HG02571 (cell line): ENCODE measurements at regions not wholly inside any gene's neighbourhood (a gene's known extent, or its start where the extent isn't known, plus 50 kb on each side); places are given as distances from the start of the nearest gene placed in this dataset.
"Not testable (repeated sequence)": the region's sequence is repeated elsewhere in the genome, so short reads cannot be mapped to it uniquely, and the experiment has no call there.

ENCODE experiments used
- ATAC-seq: cut with Tn5 transposase; IDR thresholded peaks from one replicate; pipeline ENCODE4 v1.9.1; 2021; ENCODE audit warnings: mild to moderate bottlenecking, moderate library complexity; ENCODE audit not compliant: unreplicated experiment

GRCh38 chr7:10401793-10402192 is 571.9 kb upstream of the PHF14 start:
- ATAC-seq = no peak

DNA sequence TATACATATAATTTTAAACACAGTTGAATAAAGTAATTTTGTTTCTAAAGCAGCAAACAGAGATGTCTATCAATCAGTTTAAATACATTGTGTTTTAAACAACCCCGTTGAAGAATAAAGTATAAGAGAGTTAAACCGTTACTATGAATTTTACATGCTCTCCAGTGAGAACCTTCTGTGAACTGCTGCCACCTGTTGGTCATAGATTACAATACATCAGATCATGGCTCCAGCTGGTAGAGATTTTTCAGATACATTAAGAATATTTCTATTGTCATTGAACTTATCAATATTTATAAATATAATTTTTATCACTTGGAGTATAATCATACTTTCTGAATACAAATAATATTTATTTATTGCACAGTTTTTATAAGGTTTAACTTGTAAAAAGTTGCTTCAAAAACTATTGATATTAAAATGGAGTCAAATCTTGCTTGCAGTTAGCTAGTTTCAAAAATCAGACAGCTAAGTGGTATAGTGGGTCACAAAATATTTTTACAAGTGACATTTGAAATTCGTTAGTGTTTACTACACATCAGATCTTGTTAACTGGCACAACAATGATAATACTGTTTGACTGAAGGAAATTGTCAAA is 561.2 kb upstream of the PHF14 start:
- peak; percentile 79 for ATAC-seq

GRCh38 chr7:10418985-10419384 is 554.7 kb upstream of the PHF14 start:
- ATAC-seq = no peak

DNA sequence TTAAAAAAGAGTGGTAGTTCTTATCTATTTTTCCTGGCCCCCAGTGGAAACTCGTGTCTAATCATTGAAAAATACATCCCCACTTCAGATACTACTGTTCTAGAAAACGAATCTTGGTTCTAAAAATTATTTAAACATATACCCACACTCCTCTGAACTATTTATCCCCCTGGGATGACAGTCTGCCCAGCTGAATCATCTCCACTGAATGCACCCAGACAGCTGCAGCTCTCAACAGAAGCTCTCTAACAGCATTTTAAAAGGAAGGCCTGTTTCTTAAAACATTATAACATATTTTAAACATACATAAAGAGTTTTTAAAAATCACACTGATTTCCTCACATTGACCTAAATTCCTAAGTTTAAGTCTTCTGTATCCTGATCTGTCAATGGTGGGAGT is 544.6 kb upstream of the PHF14 start:
- no peak for ATAC-seq

- ATAC-seq = no peak
Observed at GRCh38 chr7:10429511-10429910, 544.2 kb upstream of the PHF14 start.

GRCh38 chr7:10436302-10436701 is 537.4 kb upstream of the PHF14 start:
- no peak for ATAC-seq

DNA sequence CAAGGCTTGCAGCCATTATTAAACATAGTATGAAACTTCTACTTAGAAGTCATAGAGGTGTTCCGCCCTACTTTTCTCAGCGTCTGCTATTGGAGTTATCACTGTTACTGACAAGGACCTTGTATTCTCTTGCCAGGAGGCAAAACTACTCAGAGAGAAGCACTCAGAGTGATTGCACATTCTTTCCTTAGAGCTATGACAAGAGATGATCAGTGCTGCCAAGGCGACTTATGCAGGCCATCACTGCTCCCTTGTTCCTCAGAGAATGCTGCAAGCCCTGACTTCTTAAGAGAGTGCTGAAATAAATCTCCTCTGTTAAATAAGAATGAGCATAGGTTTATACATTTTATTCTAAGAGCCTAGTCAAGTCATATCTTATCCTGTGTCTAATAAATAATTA is 534.6 kb upstream of the PHF14 start:
- no peak for ATAC-seq

DNA sequence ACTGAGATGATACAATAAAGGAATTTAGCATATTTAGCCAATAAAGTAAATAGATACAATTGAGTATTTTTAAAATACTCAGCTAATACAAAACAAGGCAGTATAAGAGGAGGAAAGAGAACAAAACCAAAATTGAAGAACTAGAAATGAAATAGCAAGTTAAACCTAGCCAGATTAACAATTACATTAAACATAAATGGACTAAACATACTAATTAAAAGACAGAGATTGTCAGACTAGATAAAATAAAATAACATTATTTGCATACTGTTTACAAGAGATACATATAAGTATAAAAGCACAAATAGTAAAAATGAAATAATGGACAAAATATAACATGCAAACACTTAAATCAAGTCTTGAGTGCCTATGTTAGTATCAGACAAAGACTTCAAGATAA is 517.7 kb upstream of the PHF14 start:
- ATAC-seq = no peak

GRCh38 chr7:10460474-10460873 is 513.2 kb upstream of the PHF14 start:
- no peak for ATAC-seq

GRCh38 chr7:10463701-10464100 is 510.0 kb upstream of the PHF14 start:
- ATAC-seq = no peak

DNA sequence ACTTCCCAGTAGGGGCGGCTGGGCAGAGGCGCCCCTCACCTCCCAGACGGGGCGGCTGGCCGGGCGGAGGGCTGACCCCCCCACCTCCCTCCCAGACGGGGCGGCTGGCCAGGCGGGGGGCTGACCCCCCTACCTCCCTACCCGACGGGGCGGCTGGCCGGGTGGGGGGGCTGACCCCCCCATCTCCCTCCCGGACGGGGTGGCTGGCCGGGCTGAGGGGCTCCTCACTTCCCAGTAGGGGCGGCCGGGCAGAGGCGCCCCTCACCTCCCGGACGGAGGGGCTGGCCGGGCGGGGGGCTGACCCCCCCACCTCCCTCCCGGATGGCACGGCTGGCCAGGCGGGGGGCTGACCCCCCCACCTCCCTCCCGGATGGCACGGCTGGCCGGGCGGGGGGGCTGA is 508.1 kb upstream of the PHF14 start:
- ATAC-seq = not testable (repeated sequence)

- ATAC-seq = no peak
Observed at GRCh38 chr7:10468908-10469307, 504.8 kb upstream of the PHF14 start.

GRCh38 chr7:10469476-10469875 is 504.2 kb upstream of the PHF14 start:
- no peak for ATAC-seq

DNA sequence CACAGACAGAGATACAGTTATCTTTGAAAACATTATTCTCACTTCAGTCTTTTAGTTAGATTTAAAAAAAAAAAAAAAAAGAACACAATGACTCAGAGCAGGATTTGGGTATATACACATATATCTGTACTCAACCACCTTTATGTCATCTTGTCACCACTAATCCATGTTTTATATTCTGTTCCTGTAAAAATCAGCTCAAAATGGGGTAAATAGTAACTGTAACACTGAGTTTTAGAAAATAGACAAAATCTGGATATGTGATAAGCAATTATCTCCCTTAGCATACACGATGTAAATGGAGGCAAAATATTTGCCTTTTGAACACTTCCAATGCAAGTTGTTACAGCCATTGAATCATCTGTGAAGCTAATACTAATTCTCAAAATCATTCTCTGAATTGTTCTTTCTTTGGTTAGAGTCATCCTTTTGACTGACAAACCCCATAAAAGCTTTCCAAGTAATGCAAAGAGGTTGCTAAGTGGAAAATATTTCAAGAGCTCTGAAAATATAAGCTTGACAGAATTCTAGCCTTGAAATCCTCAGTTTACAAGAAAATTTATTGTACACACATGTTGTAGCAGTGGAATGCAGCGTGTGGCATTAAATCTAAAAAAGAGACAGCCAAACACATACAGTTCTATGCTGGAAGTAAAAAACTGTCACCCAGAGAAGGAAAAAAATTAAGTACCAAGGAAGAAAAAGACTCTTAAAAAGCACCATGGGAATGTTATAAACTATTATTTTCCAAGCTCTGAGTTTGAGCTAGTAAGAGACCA is 502.2 kb upstream of the PHF14 start:
- no peak for ATAC-seq

GRCh38 chr7:10472115-10472514 is 501.6 kb upstream of the PHF14 start:
- ATAC-seq = no peak

- ATAC-seq = no peak
Observed at GRCh38 chr7:10473569-10473968, 500.1 kb upstream of the PHF14 start.

DNA sequence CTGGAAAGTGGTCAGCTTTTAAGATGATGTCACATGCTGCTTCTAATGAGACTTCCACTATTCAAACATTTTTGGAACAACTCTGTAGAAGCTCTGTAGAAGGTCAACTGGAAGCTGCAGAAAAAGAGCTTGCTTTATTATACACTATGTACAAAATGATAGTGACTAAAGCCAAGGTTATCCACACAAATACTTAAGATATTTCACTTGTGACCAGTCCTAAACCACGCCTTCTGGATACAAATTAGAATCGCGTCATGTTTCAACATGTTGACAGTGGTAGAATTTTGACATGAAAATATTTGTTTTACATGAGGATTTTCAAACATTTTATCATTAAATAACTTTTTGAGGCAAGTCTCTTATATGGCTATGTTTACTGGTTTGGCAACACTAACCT is 499.6 kb upstream of the PHF14 start:
- no peak for ATAC-seq

DNA sequence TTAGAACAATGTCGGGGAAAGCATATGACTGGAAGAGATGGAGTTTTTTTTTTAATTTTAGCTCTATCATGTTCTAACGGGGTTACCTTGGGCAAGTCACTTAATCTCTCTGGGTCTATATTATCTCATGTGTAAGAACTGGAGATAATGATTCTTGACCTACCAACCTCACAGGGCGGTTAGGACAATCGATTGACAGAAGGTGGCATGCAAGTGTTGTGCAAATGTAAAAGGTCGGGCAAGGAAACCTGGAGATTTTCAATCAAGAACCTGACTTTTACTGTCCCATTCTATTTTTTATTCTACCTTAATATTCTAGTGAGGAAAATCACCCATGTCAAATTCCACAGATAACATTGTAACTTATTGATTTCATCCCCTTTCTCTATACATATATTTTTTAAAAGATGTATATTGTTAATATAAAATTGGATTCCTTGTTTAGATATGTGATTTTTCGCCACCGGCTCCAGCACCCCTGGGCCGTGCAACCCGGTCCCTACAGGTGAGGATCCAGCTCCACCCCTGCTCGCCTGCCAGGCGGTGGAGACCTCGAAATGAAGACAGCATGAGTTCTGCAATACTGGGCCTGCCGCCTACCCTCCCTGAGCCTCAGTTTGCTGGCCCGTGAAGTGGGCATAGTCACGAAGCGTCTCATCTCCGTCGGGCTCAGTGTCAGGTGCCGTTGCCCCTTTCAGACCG is 497.6 kb upstream of the PHF14 start:
- no peak for ATAC-seq

GRCh38 chr7:10476642-10477041 is 497.0 kb upstream of the PHF14 start:
- no peak for ATAC-seq

DNA sequence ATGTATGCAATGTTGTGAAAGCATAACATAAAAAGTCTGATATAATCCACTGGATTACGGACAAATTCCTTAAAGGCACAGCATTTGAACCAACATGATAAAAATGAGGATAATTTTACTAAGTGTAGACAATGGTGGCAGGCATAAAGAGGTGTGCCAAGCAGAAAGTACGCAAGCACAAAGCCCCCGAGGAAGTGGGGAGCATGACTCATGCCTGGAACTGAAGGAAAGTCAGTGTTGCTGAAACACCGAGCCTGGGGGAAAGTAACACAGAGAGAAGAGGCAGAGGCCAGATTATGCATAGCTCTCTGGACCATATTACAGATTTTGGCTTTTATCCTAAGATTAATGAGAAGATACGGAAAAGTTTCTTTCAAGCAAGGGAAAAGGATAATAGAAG is 490.0 kb upstream of the PHF14 start:
- no peak for ATAC-seq

- ATAC-seq = no peak
Observed at GRCh38 chr7:10484767-10485166, 488.9 kb upstream of the PHF14 start.

GRCh38 chr7:10501206-10501884 is 472.3 kb upstream of the PHF14 start:
- not testable (repeated sequence) for ATAC-seq
